CD14-positive monocyte (primary cell): ENCODE measurements at regions not wholly inside any gene's neighbourhood (a gene's known extent, or its start where the extent isn't known, plus 50 kb on each side); places are given as distances from the start of the nearest gene placed in this dataset.

ENCODE experiments used
- DNase-seq, 3 donors: peaks; one replicate each; pipeline ENCODE4 v3.0.0-alpha.2; 2011 to 2022
- H2AFZ ChIP-seq: 2 replicates; pipeline ENCODE4 v1.6.0; 2012; ENCODE audit warnings: mild to moderate bottlenecking, low read depth, low read length, inconsistent platforms; ENCODE audit not compliant: insufficient read depth, poor library complexity, severe bottlenecking
- H3K27ac ChIP-seq, 2 donors: 1 replicate in 1 of 2; 2 replicates in 1 of 2; pipeline ENCODE4 v1.5.1; 2012 to 2013; ENCODE audit warnings: low read length in 2 of 2, control low read depth in 1 of 2, inconsistent platforms in 1 of 2, low read depth in 1 of 2, mild to moderate bottlenecking in 1 of 2
- H3K27me3 ChIP-seq, 2 donors: one replicate each; pipeline versions ENCODE4 v1.6.0 to v1.6.1; 2011 to 2013; ENCODE audit warnings: low read length in 2 of 2; ENCODE audit not compliant: control insufficient read depth in 2 of 2, insufficient read depth in 2 of 2
- H3K36me3 ChIP-seq, 2 donors: replicated peaks in 1 of 2; 1 replicate in 1 of 2; 2 replicates in 1 of 2; pipeline versions ENCODE4 v1.5.1 to v1.6.1; 2012 to 2013; ENCODE audit warnings: low read length in 2 of 2, control low read depth in 1 of 2, inconsistent platforms in 1 of 2, mild to moderate bottlenecking in 1 of 2; ENCODE audit not compliant: insufficient read depth in 2 of 2, control insufficient read depth in 1 of 2
- H3K4me1 ChIP-seq, 2 donors: 1 replicate in 1 of 2; 2 replicates in 1 of 2; pipeline versions ENCODE4 v1.5.1 to v1.6.1; 2012 to 2013; ENCODE audit warnings: low read length in 2 of 2, control low read depth in 1 of 2, inconsistent platforms in 1 of 2, mild to moderate bottlenecking in 1 of 2, moderate library complexity in 1 of 2; ENCODE audit not compliant: insufficient read depth in 2 of 2, control insufficient read depth in 1 of 2
- H3K4me2 ChIP-seq: replicated peaks from 2 replicates; pipeline ENCODE3; 2012; ENCODE audit warnings: low read length, moderate library complexity, mild to moderate bottlenecking; ENCODE audit not compliant: poor library complexity, severe bottlenecking; ENCODE audit errors: extremely low read depth
- H3K4me3 ChIP-seq, 3 experiments: fragments of 200-600 bp in 1 of 3; sonication (generic) in 1 of 3; replicated peaks in 1 of 3; 1 replicate in 2 of 3; 2 replicates in 1 of 3; pipeline ENCODE4 v1.5.1; 2011 to 2013; ENCODE audit warnings: low read length in 3 of 3, mild to moderate bottlenecking in 3 of 3, control low read depth in 2 of 3, low read depth in 2 of 3, inconsistent platforms in 1 of 3, moderate library complexity in 1 of 3
- H3K79me2 ChIP-seq: 2 replicates; pipeline ENCODE4 v1.6.0; 2012; ENCODE audit warnings: mild to moderate bottlenecking, control low read depth, inconsistent platforms, low read length, moderate library complexity; ENCODE audit not compliant: insufficient read depth
- H3K9ac ChIP-seq: 2 replicates; pipeline ENCODE4 v1.6.0; 2017; ENCODE audit warnings: low read length, mild to moderate bottlenecking; ENCODE audit not compliant: insufficient read depth, poor library complexity, severe bottlenecking
- H3K9me3 ChIP-seq, 2 donors: replicated peaks in 1 of 2; 1 replicate in 1 of 2; 2 replicates in 1 of 2; pipeline versions ENCODE4 v1.5.1 to v1.6.1; 2012 to 2013; ENCODE audit warnings: low read length in 2 of 2, control low read depth in 1 of 2; ENCODE audit not compliant: control insufficient read depth in 1 of 2, insufficient read depth in 1 of 2
- H4K20me1 ChIP-seq: 2 replicates; pipeline ENCODE4 v1.6.0; 2012; ENCODE audit warnings: mild to moderate bottlenecking, low read length, control low read depth, moderate library complexity; ENCODE audit not compliant: insufficient read depth
- H3K27ac Mint-ChIP-seq, 7 donors: one replicate each; pipeline ENCODE4 v1.8.0; 2020; ENCODE audit warnings: mild to moderate bottlenecking in 7 of 7, mixed read lengths in 7 of 7, moderate library complexity in 6 of 7, inconsistent platforms in 2 of 7
- H3K27me3 Mint-ChIP-seq, 3 donors: one replicate each; pipeline ENCODE4 v1.8.0; 2021 to 2022; ENCODE audit warnings: low read depth in 3 of 3, mild to moderate bottlenecking in 3 of 3, mixed read lengths in 3 of 3, moderate library complexity in 3 of 3, inconsistent platforms in 1 of 3
- H3K36me3 Mint-ChIP-seq, 2 donors: one replicate each; pipeline ENCODE4 v1.8.0; 2020; ENCODE audit warnings: mixed read lengths in 2 of 2, inconsistent platforms in 1 of 2, mild to moderate bottlenecking in 1 of 2
- H3K4me1 Mint-ChIP-seq: one replicate; pipeline ENCODE4 v1.8.0; 2020; ENCODE audit warnings: mild to moderate bottlenecking, mixed read lengths
- H3K4me3 Mint-ChIP-seq, 2 donors: one replicate each; pipeline ENCODE4 v1.8.0; 2020; ENCODE audit warnings: mild to moderate bottlenecking in 2 of 2, mixed read lengths in 2 of 2, moderate library complexity in 1 of 2
- H3K9me3 Mint-ChIP-seq, 7 donors: one replicate each; pipeline ENCODE4 v1.8.0; 2020 to 2022; ENCODE audit warnings: mixed read lengths in 7 of 7, mild to moderate bottlenecking in 6 of 7, moderate library complexity in 6 of 7, inconsistent platforms in 2 of 7
- WGBS: methylation state at CpG from one replicate; pipeline ENCODE4 v1.1.5; 2013; ENCODE audit warnings: missing lambda C conversion rate; ENCODE audit not compliant: insufficient coverage; 5-methylcytosine and 5-hydroxymethylcytosine counted together
- intact Hi-C, 2 donors: fragments of 100-400 bp; cut with micrococcal nuclease; formaldehyde crosslinking; loops; one replicate each; pipeline versions ENCODE4 v1.15.0 to v1.15.1; 2023
- TF ChIP-seq, protein P1 (sequence below): fragments of 200-600 bp; IDR thresholded peaks from one replicate; pipeline ENCODE4 v1.8.0; 2022; ENCODE audit warnings: antibody characterized with exemption, mild to moderate bottlenecking

DNA sequence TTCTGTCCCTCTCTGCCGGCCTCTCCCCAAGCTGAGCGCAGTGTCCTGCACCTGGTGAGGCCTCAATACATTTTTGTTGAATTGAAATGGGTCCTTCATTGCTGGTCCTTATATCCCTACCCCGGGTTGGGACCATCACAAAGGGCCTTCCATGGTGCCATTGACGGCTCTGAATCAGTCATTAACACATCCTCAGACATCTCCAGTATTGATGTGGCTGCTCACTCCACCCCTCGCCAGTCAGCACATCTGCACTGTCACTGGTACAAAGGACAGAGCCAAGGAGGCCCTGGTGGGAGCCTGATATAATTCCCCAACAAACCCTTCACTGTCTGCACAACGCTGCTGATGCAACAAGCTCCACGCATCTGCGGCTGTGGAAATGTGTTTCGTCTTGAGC lies 191.6 kb upstream of the TOPAZ1 start:
- Histone ChIP-seq H3K9ac (no peak overlapping the region), H3K27me3 (no peaks in the 10 kb centered on the region), H3K79me2 (no peaks in the 10 kb centered on the region), H4K20me1 (no peaks in the 10 kb centered on the region), H3K36me3 (no peaks in the 10 kb centered on the region), H3K4me1 (no peaks in the 10 kb centered on the region), H2AFZ (no peak overlapping the region), H3K4me3 (no peak overlapping the region), H3K27ac (no peak overlapping the region), H3K9me3 (no peaks in the 10 kb centered on the region), H3K4me2 (no peak overlapping the region)
- H3K27me3 Mint-ChIP-seq, result peaks cover under 1 to 5% (median 5%) of the 10 kb centered on the region in 3 donors
- intact Hi-C loops, result no loop called here
- no peak for DNase-seq
- H3K27ac Mint-ChIP-seq, result no peak overlapping the region
- H3K4me3 Mint-ChIP-seq, result no peak overlapping the region
- WGBS, result 88% methylated on average over 5 of the region's 9 CpGs
- H3K9me3 Mint-ChIP-seq, result peaks cover 0 to 6% (median 0%) of the 10 kb centered on the region in 7 donors
- H3K4me1 Mint-ChIP-seq, result peaks cover 8% of the 10 kb centered on the region
- no peaks in the 10 kb centered on the region for H3K36me3 Mint-ChIP-seq
- TF ChIP-seq, protein P1, sequence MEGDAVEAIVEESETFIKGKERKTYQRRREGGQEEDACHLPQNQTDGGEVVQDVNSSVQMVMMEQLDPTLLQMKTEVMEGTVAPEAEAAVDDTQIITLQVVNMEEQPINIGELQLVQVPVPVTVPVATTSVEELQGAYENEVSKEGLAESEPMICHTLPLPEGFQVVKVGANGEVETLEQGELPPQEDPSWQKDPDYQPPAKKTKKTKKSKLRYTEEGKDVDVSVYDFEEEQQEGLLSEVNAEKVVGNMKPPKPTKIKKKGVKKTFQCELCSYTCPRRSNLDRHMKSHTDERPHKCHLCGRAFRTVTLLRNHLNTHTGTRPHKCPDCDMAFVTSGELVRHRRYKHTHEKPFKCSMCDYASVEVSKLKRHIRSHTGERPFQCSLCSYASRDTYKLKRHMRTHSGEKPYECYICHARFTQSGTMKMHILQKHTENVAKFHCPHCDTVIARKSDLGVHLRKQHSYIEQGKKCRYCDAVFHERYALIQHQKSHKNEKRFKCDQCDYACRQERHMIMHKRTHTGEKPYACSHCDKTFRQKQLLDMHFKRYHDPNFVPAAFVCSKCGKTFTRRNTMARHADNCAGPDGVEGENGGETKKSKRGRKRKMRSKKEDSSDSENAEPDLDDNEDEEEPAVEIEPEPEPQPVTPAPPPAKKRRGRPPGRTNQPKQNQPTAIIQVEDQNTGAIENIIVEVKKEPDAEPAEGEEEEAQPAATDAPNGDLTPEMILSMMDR, result no peak

DNA sequence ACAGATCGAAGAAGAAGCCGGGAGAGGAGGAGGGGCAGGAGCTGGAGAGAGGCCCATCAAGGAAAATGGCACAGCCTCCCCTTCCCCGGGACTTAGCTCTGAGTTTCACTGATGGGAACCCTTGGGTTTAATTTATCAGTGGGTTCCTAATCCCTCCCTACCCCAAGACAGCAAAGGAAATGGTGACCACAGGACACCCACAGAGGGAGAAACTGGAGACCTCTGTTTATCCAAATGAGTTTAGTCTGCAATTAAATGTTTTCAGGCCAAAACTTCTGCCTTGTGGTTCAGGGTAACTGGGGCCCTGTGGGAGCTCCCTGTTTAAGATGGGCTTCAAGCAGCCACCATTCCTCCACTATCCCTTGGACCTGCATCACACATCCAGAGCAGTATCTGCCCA lies 190.8 kb upstream of the TOPAZ1 start:
- TF ChIP-seq, protein P1, result no peak
- no peaks in the 10 kb centered on the region for H3K36me3 ChIP-seq
- Mint-ChIP-seq H3K4me3 (no peak overlapping the region), H3K4me1 (peaks cover 3% of the 10 kb centered on the region), H3K27ac (no peak overlapping the region), H3K36me3 (no peaks in the 10 kb centered on the region), H3K9me3 (peaks cover 0 to 6% (median 0%) of the 10 kb centered on the region in 7 donors), H3K27me3 (peaks cover 2 to 5% (median 5%) of the 10 kb centered on the region in 3 donors)
- H3K4me3 ChIP-seq, result no peak overlapping the region
- 100% methylated on average over 1 of the region's 3 CpGs for WGBS
- H2AFZ ChIP-seq, result no peak overlapping the region
- no peak overlapping the region for H3K4me2 ChIP-seq
- no peak overlapping the region for H3K9ac ChIP-seq
- no peaks in the 10 kb centered on the region for H3K79me2 ChIP-seq
- no peak for DNase-seq
- no peaks in the 10 kb centered on the region for H3K9me3 ChIP-seq
- no peaks in the 10 kb centered on the region for H3K4me1 ChIP-seq
- H3K27me3 ChIP-seq, result no peaks in the 10 kb centered on the region
- H3K27ac ChIP-seq, result no peak overlapping the region
- H4K20me1 ChIP-seq, result no peaks in the 10 kb centered on the region
- intact Hi-C loops, result no loop called here
